HL-60/S4 (cell line): ENCODE measurements at regions not wholly inside any gene's neighbourhood (a gene's known extent, or its start where the extent isn't known, plus 50 kb on each side); places are given as distances from the start of the nearest gene placed in this dataset.
"Not testable (repeated sequence)": the region's sequence is repeated elsewhere in the genome, so short reads cannot be mapped to it uniquely, and the experiment has no call there.

Experiments
- in situ Hi-C: fragments of 300-500 bp; cut with MboI; formaldehyde crosslinking; loops from 2 replicates; pipeline ENCODE4 v1.14.3; 2022; ENCODE audit warnings: low sequenced_read_pairs

DNA sequence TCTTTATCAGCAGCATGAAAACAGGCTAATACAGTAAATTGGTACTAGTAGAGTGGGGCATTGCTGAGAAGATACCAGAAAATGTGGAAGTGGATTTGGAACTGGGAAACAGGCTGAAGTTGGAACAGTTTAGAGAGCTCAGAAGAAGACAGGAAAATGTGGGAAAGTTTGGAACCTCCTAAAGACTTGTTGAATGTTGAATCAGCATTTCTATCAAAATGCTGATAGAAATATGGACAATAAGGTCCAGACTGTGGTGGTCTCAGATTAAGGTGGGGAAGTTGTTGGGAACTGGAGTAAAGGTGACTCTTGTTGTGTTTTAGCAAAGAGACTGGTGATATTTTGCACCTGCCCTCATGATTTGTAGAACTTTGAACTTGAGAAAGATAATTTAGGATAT is 231.2 kb upstream of the KCND2 start:
- in situ Hi-C loops = no loop called here

DNA sequence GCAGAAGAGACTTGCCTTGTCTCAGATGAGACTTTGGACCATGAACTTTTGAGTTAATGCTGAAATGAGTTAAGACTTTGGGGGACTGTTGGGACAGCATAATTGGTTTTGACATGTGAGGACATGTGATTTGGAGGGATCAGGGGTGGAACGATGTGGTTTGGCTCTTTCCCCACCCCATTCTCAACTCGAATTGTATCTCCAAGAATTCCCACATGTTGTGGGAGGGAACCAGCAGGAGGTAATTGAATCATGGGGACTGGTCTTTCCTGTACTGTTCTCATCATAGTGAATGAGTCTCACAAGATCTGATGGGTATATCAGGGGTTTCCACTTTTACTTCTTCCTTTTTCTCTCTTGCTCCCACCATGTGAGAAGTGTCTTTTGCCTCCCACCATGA is 229.7 kb upstream of the KCND2 start:
- in situ Hi-C loops = no loop called here

DNA sequence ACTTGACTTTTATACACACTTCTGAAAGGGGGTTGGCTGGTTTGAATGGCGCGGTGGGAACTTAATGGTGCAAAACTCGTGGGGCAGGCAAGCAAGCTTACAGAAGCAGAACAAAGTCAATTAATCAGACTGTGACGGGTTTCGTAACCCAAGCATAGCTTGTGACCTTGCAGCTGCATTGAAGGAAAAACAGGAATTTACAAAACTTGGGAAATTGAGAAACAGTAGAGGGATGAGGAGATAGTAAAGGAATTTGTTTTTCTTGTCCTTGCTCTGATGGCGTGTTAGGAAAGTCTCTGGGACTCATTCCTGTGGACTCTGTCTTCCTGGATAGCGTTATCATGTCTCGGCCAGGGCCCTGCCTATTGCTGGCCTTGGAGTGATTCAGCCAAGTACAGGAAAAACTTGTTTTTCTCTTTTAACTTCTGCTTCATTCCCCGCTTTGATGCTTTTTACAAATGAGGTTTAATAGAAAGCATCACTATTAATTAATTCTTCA is 220.0 kb upstream of the KCND2 start:
- in situ Hi-C loops = no loop called here

DNA sequence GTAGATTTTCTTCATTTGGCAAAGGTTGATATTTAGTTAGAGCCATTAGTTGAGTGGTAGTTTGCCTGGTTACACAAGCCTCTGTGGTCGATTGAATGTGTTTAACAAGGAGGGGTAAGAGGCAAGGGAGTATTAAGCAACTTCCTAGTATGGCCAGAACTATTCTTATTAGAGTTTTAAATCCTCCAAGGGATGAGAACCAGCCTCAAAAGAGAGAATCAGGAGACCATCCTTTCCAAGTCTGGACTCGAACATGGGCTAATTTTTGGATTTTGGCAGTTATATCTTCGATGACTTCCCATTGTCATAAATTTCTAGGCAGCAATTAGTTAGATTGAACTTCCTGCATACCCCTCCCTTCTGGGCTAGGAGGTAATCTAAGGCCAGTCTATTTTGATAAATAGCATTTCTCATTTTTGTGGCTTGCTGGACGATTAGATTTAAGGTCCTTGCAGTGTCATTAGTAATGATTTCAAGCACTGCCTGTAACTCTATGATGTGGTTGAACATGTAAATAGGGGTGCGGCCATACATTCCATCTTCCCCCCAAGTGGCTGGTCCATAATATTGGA is 219.5 kb upstream of the KCND2 start:
- in situ Hi-C loops = no loop called here

DNA sequence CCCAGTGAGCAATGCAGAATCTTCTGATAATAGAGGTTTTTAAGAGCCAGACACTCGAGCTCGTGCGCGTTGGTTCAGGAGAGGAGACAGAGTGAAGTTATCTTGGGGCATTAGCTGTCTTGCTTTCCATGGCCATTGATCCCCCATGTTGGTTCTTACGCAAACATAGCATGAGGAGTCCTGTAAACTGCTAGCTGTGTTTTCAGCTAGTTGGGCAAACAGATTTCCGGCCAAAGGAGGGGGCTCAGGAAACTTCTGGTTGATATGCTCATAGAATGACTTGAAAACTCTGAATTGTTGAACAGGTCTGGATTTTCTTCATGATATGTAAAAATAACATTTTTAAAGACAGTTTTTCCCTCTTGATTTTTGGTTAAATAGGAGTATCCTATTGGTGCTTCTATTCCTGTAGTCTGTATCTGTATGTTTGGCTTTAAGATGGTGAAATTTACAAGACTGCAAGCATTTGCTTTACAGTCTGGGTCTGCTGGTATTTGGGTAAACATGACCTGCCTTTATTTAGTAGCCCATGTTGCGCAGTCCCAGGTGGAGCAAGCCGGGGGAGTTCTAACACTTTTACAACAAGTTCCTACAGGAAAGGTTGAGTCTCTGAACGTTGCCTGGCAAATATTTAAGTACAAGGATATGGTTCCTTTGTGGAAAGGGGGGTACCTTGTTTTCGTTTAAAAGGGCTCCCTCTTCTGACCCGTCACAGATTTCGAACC is 218.4 kb upstream of the KCND2 start:
- in situ Hi-C loops = no loop called here

DNA sequence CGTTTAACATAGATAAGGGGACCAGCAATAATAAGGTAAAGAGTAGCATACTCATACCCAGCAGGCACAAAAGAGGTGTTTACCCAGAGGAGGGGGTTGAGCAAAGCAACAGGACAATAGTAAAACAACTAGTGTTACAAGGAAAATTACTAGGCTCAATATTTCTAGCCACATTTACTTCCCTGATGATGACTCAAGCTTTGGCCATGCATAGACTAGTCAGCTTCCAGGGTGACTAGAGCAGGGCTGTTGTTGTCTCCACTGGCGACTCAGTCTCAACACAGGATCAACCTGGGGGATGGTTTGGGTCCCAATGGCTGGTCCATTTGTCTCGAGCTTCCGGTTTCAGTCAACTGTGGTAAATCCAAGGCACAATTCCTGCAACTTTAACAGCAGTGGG is 217.7 kb upstream of the KCND2 start:
- in situ Hi-C loops = no loop called here

DNA sequence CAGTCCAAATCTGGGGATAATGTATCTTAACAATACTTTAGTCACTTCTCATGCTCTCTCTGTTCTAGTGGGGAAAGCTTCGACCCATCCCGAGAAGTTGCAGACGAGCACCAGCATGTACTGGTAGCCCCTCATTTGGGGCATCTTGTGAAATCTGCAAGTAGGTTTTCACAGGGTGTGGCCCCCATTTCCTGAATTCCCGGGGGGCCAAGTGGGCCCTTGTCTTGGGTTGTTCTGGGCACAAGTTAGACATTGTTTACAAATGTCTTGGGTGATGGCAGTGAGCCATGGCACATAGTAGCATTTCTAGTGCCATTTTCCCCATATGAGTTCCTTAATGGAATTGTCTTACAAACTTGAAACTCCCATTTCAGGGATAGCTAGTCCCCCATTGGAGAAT is 216.7 kb upstream of the KCND2 start:
- in situ Hi-C loops = no loop called here

DNA sequence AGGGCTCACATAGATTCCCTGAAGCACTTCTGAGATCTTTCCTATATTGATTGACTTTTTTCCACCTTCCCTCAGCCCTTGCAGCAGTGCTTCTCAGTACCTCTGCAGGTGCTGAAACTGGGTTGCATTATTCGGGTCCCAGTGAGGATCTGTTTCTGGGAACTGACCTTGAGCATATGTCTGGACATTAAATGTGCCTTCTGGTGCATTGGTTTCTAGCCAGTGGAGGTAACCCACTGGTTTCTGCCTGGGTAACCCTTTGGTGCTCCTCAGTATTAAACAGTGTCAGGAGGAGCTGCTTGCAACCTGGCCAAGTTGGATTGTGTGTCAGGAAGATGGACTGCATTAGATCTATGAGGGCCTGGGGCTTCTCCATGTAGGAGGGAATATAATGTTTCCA is 213.3 kb upstream of the KCND2 start:
- in situ Hi-C loops = no loop called here

DNA sequence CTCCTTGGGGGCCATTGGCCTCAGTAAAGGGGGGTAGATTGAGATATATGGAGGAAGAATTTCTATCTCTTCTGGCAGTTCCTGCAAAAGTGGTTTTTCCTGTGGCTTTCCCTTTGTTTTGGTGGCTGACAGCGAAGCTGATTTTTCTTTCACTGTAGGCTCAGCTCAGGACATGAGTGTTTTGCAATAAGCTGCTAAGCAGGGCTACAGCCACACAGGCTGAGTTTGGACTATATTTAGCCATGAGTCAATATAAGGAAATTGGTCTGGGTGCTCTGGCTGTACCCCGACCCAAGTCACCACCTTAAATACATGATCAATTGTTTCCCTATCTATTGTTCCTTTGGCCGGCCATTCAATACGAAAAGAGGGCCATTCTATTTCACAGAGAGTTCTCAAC is 212.7 kb upstream of the KCND2 start:
- in situ Hi-C loops = no loop called here

DNA sequence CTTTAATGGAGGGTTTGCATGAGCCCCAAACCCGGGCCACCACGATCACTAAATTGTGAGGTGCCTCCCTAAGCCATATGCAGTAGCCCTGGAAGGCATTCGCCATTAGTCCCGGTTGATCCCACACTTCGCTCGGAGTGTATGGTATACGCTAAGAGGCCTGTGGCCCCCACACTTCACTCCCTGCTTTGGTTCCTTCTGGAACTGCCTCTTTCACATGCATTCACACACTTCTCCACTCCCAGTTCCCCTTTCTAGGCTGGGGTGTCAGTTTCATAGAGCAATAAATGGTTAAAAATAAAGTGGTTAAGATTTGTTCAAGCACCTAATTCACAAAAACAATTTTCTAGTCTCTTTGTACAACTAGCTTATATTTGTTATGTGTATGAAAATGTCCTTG is 212.1 kb upstream of the KCND2 start:
- in situ Hi-C loops = no loop called here

DNA sequence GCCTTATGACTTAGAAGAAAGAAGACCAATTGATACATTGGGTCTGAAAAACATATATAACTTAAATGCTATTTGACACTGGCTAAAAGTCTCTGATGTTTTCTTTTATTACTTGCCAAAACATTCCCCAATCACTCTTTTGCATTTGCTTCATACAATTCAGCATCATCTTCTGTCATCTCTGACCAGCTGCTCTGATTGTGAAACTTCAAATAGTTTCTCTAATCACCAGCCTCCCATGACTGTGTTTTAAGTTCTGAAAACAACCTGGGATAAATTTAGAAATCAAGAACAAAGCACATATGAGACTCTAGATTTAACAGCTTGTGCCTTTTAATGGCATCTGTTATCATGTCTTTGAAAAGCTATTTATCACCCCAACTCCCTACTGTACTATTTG is 208.4 kb upstream of the KCND2 start:
- in situ Hi-C loops = no loop called here

DNA sequence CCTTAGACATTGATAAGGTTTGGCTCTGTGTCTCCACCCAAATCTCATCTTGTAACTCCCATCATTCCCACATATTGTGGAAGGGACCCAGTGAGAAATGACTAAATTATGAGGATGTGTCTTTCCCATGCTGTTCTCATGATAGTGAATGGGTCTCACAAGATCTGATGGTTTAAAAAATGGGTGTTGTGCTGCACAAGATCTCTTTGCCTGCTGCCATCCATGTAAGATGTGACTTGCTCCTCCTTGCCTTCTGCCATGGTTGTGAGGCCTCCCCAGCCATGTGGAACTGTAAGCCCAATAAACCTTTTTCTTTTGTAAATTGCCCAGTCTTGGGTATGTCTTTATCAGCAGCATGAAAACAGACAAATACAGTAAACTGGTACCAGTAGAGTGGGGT is 206.1 kb upstream of the KCND2 start:
- in situ Hi-C loops = not testable (repeated sequence)

DNA sequence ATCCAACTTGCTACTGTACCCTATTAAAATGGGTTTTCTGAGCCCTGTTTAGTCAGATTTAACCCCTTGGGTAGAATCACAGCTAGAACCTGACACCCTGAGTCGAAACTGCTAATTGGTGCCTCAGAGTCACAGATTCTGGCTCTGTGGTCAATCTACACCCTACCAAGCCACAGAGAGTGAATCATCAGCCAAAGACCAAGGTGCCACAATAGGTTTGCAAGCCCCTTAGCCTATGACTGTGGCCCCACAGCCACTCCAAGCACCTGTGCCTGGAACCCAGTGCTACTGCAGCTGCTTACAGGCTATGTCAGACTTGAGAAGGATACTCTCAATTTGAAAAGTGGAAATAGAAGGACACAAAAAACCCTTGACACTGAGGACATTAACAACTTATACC is 202.8 kb upstream of the KCND2 start:
- in situ Hi-C loops = no loop called here

DNA sequence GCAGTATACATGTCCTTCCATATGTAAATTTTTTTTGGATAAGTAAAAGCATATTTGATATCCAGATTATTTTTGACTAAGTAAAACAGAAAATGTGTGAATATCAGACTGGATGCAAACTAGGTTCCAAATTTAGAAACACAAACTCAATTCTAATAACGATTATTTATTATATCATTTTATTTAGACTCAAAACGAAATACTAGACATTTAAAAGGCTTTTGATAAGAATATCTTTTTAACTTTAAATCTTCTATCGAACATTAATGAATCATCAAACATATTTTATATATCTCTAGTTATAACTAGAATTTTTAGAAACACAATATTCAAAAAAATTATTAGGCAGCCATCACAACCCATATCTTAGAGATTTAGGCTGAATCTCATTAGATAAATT is 195.2 kb upstream of the KCND2 start:
- in situ Hi-C loops = no loop called here

DNA sequence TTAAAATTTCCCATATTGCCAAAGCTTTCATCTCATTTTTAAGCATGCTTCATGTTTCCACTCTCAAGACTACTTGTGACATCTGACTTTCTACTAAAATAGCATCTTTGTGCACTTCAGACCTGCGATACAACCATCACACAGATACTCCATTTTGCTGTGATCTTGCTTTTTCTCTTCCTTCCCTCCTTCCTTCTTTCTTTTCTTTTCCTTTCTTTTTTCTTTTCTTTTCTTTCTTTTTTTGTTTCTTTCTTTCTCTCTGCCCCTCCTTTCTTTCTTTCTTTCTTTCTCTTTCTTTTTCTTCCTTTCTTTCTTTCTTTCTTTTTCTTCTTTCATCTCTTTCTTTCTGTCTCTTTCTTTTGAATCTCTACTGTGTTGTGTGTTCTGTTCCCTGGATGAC is 194.0 kb upstream of the KCND2 start:
- in situ Hi-C loops = no loop called here

DNA sequence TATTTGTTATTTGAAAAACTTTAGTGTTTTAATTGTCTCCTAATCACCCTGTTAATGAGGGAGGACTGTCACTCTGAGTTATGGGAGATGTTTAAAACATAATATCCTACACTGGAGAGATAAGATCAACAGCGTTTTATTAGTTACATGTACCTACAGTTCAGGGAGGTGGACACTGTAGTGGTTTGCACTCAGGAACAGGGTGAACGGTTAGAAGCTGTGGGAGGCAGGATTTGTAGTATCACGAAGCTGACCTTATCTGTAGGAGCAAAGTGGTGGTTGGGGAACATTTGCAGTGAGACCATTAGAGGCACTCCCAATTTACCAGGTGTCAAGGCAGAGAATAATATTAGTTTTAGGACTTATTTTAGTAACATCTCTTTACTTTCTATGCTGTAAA is 193.3 kb upstream of the KCND2 start:
- in situ Hi-C loops = no loop called here

DNA sequence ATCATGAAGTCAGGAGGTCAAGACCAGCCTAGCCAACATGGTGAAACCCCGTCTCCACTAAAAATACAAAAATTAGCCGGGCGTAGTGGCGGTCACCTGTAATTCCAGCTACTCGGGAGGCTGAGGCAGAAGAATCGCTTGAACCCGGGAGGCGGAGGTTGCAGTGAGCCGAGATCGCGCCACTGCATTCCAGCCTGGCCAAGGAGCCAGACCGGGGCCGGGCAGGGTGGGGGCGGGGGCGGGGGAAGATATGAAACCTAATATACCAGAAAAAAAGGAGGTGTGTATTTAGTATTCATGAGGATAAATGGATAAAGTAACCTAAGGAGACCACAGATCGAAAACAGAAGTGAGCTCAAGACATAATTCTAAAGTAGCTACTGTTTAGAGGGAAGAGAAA is 186.5 kb upstream of the KCND2 start:
- in situ Hi-C loops = not testable (repeated sequence)

DNA sequence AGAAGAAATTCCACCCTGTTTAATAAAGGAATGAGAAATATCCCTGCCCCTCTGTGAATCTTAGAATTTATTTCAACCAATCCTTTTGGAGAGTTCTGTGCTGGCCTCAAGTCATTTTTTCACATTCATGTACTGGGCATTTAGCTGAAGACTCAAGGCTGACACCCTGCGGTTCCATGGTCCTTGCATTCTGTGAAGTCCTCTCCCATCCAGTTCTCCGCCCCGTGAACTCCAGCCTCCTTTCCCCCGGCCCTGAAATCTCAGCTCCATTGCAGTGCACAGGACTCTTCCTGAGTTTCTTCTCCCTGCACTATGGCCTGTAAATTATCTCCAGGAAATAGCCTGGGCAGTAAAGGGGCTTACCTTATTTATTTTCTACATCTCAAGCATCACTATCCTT is 183.0 kb upstream of the KCND2 start:
- in situ Hi-C loops = no loop called here

DNA sequence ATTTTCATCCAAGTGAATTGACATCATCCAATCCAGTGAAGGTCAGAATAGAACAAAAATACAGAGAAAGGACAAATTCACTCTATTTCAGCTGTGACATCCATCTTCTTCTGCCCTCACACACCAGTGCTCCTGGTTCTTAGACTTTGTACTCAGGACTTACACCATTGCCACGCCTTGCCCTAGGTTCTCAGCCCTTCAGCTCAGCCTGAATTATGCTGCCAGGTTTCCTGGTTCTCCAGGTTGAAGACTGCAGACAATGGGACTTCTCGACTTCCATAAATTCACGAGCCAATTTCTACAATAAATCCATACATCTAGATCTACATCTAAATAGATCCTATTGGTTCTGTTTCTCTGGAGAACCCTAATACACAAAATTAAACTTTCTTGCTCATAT is 181.2 kb upstream of the KCND2 start:
- in situ Hi-C loops = no loop called here

DNA sequence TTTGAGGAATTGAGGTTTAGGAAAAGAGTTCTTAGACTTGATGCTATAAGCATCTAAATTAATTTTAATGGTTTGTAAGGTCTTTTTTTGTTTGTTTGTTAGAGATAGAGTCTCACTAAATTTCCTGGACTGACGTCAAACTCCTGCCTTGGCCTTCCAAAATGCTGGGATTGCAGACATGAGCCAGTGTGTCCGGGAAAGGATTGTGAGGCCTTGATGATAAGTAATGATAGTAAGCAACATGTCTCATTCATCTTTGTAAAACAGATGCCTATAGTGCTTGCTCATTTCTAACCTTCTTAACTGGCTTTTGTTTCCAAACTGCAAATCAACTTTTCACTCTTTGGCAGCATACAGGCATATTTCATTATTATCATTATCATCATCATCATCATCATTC is 176.0 kb upstream of the KCND2 start:
- in situ Hi-C loops = no loop called here

DNA sequence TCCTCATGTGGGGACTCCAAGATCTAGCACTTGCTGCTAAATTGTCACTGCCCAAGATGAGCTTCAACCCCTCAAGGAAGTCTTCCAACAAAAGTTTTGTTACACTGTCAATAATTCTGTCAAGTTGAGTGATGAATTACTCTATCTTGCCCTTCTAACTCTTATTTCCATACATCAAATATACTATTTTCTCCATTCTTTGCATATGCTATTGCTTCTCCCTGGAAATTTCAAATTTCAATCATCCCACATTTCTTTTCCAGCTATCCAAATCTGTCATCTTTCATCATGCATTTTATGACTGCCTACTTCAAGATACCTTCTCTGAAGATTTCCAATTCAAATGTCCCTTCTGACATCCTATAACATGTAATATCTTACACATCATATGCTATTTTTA is 175.2 kb upstream of the KCND2 start:
- in situ Hi-C loops = no loop called here

DNA sequence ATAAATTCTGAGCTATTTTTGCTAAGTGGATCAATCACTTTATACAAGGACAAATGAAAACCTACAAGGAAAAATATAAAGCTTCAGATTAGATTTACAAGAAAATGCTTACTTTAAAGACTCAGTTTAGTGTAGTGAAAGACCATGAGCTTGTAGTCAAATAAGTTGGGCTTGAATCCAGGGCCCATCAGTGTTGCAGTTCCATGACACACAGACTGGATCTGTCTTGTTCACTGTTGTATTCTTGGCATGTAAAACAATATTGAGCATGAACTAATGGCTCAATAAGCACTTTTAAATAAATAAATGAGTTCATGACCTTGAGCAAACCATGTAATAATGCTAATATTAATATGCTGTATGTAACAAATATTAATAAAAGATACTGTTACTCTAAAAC is 164.6 kb upstream of the KCND2 start:
- in situ Hi-C loops = no loop called here

DNA sequence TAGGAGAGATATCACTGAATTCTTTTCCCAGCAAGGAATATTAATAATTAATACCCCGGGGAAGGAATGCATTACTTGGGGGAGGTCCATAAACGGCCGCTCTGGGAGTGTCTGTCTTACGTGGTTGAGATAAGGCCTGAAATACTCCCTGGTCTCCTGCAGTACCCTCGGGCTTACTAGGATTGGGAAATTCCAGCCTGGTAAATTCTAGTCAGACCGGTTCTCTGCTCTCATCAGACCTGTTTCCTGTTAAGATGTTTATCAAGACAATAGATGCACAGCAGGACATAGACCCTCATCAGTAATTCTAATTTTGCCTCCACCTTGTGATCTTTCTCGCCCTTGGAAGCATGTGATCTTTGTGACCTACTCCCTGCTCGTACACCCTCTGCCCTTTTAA is 162.8 kb upstream of the KCND2 start:
- in situ Hi-C loops = no loop called here
